GM06990 (cell line): ENCODE measurements at regions not wholly inside any gene's neighbourhood (a gene's known extent, or its start where the extent isn't known, plus 50 kb on each side); places are given as distances from the start of the nearest gene placed in this dataset.

Experiments used
- DNase-seq: peaks from one replicate; pipeline ENCODE4 v3.0.0-alpha.2; 2011; ENCODE audit not compliant: insufficient read length; ENCODE audit errors: extremely low read depth
- H3K27me3 ChIP-seq: replicated peaks from 2 replicates; pipeline ENCODE4 v1.6.0; 2011; ENCODE audit warnings: low read length; ENCODE audit not compliant: control insufficient read depth, insufficient read depth
- H3K36me3 ChIP-seq: 2 replicates; pipeline ENCODE4 v1.5.1; 2011; ENCODE audit warnings: low read length; ENCODE audit not compliant: control insufficient read depth, insufficient read depth
- H3K4me3 ChIP-seq: replicated peaks from 2 replicates; pipeline ENCODE4 v1.5.1; 2011; ENCODE audit warnings: low read depth, mild to moderate bottlenecking, control low read depth, low read length
- CTCF ChIP-seq: IDR thresholded peaks from 2 replicates; pipeline ENCODE4 v1.5.1; 2011; ENCODE audit warnings: low read length, control low read depth, mild to moderate bottlenecking, inconsistent platforms; ENCODE audit not compliant: insufficient read depth, poor library complexity, severe bottlenecking

- TF ChIP-seq CTCF: no peak
- no peak for DNase-seq
- no peak overlapping the region for H3K4me3 ChIP-seq
These were observed 92.5 kb upstream of the MED13L start for GRCh38 chr12:116370004-116370404.

GRCh38 chr12:116370886-116371580 lies 93.5 kb upstream of the MED13L start:
- no peak for DNase-seq
- Histone ChIP-seq H3K36me3 (no peaks in the 10 kb centered on the region), H3K4me3 (no peak overlapping the region), H3K27me3 (peaks cover 1% of the 10 kb centered on the region; the same call in 1 of the 2 replicates)
- no peak for TF ChIP-seq CTCF

More at GRCh38 chr12:116370004-116370404, 92.5 kb upstream of the MED13L start:
- Histone ChIP-seq H3K36me3 (no peaks in the 10 kb centered on the region), H3K27me3 (peaks cover 1% of the 10 kb centered on the region; the same call in 1 of the 2 replicates)

GRCh38 chr12:116372815-116373214 lies 95.3 kb upstream of the MED13L start:
- Histone ChIP-seq H3K4me3 (no peak overlapping the region), H3K36me3 (no peaks in the 10 kb centered on the region), H3K27me3 (no peaks in the 10 kb centered on the region)
- TF ChIP-seq CTCF: no peak
- DNase-seq: no peak

- no peak for TF ChIP-seq CTCF
- no peak overlapping the region for H3K4me3 ChIP-seq
- no peak for DNase-seq
- no peaks in the 10 kb centered on the region for H3K27me3 ChIP-seq
- H3K36me3 ChIP-seq: no peaks in the 10 kb centered on the region
These were observed 96.2 kb upstream of the MED13L start for GRCh38 chr12:116373572-116374206.

GRCh38 chr12:116374207-116374606 lies 96.7 kb upstream of the MED13L start:
- Histone ChIP-seq H3K27me3 (no peaks in the 10 kb centered on the region), H3K36me3 (no peaks in the 10 kb centered on the region), H3K4me3 (no peak overlapping the region)
- DNase-seq: no peak
- no peak for TF ChIP-seq CTCF
